Small intestine (tissue), 7 donors: ENCODE measurements at regions not wholly inside any gene's neighbourhood (a gene's known extent, or its start where the extent isn't known, plus 50 kb on each side); places are given as distances from the start of the nearest gene placed in this dataset.

Source experiments
- DNase-seq, 2 donors: peaks; one replicate each; pipeline versions ENCODE4 v3.0.0 to v3.0.0-alpha.2; 2013
- FAIRE-seq: peaks from 2 replicates; lab custom pipeline; 2012; peaks lifted over from hg19 to GRCh38; lab: Jason Lieb, UNC
- H3K27ac ChIP-seq, 3 donors: one replicate each; pipeline ENCODE4 v1.5.1; 2013; ENCODE audit warnings: low read length in 2 of 3, mild to moderate bottlenecking in 2 of 3, control low read depth in 1 of 3, inconsistent platforms in 1 of 3, low read depth in 1 of 3, moderate library complexity in 1 of 3
- H3K27me3 ChIP-seq, 3 donors: one replicate each; pipeline ENCODE4 v1.6.1; 2013; ENCODE audit warnings: low read length in 3 of 3, inconsistent platforms in 1 of 3; ENCODE audit not compliant: control insufficient read depth in 3 of 3, insufficient read depth in 3 of 3
- H3K36me3 ChIP-seq, 3 donors: one replicate each; pipeline ENCODE4 v1.6.1; 2013; ENCODE audit warnings: low read length in 3 of 3, inconsistent platforms in 1 of 3, low read depth in 1 of 3, mild to moderate bottlenecking in 1 of 3, moderate library complexity in 1 of 3; ENCODE audit not compliant: control insufficient read depth in 3 of 3, insufficient read depth in 2 of 3
- H3K4me1 ChIP-seq, 3 donors: one replicate each; pipeline ENCODE4 v1.6.1; 2013; ENCODE audit warnings: low read length in 2 of 3, inconsistent platforms in 1 of 3, low read depth in 1 of 3, mild to moderate bottlenecking in 1 of 3, moderate library complexity in 1 of 3; ENCODE audit not compliant: control insufficient read depth in 3 of 3, insufficient read depth in 2 of 3
- H3K4me3 ChIP-seq, 3 donors: one replicate each; pipeline ENCODE4 v1.5.1; 2013; ENCODE audit warnings: low read length in 3 of 3, control low read depth in 1 of 3, inconsistent platforms in 1 of 3, low read depth in 1 of 3, mild to moderate bottlenecking in 1 of 3, moderate library complexity in 1 of 3
- H3K9me3 ChIP-seq, 2 donors: one replicate each; pipeline ENCODE4 v1.6.1; 2013; ENCODE audit warnings: low read depth in 1 of 2, low read length in 1 of 2; ENCODE audit not compliant: control insufficient read depth in 2 of 2, insufficient read depth in 1 of 2
- WGBS, 3 donors: extraction: QIAGEN DNeasy Blood & Tissue Kit; methylation state at CpG; one replicate each; pipeline ENCODE4 v1.1.7; 2013; 5-methylcytosine and 5-hydroxymethylcytosine counted together
- donor health status: healthy with polysubstance abuse.
- donor health status: control.
- donor health status: control.
- donor health status: Bipolar disorder and iron deficiency.
- donor health status: healthy.

GRCh38 chr15:70274255-70274880 lies 176.7 kb upstream of the TLE3 start:
- WGBS, 3 donors, result 81 to 87% (median 84%) methylated on average over 3 of the region's 3 CpGs
- no peak overlapping the region for H3K4me3 ChIP-seq
- H3K36me3 ChIP-seq, result no peaks in the 10 kb centered on the region
- H3K9me3 ChIP-seq, result no peaks in the 10 kb centered on the region
- no peaks in the 10 kb centered on the region for H3K4me1 ChIP-seq
- no peak for DNase-seq
- FAIRE-seq, result no peak
- H3K27ac ChIP-seq, result no peak overlapping the region
- H3K27me3 ChIP-seq, result peaks cover 0 to 3% (median 0%) of the 10 kb centered on the region in 3 donors

- Histone ChIP-seq H3K4me1 (no peaks in the 10 kb centered on the region), H3K9me3 (no peaks in the 10 kb centered on the region), H3K27ac (no peak overlapping the region), H3K4me3 (no peak overlapping the region), H3K36me3 (no peaks in the 10 kb centered on the region), H3K27me3 (peaks cover 0 to 5% (median 0%) of the 10 kb centered on the region in 3 donors)
- 85 to 94% (median 90%) methylated on average over 3 of the region's 3 CpGs for WGBS, 3 donors
- DNase-seq, result no peak
- FAIRE-seq, result no peak
Observed at GRCh38 chr15:70273808-70274207, 176.1 kb upstream of the TLE3 start.

- FAIRE-seq, result no peak
- DNase-seq, result no peak
- WGBS, 3 donors, result 95 to 97% (median 96%) methylated on average over 10 of the region's 10 CpGs
Observed at GRCh38 chr15:70272565-70273355, 175.0 kb upstream of the TLE3 start.

GRCh38 chr15:70271422-70272088 lies 173.8 kb upstream of the TLE3 start:
- Histone ChIP-seq H3K27me3 (peaks cover 0 to 5% (median 0%) of the 10 kb centered on the region in 3 donors), H3K36me3 (no peaks in the 10 kb centered on the region), H3K4me3 (no peak overlapping the region), H3K9me3 (no peaks in the 10 kb centered on the region), H3K27ac (no peak overlapping the region), H3K4me1 (no peaks in the 10 kb centered on the region)
- 36 to 44% (median 44%) methylated on average over 3 of the region's 3 CpGs for WGBS, 3 donors
- DNase-seq (no peak), FAIRE-seq (no peak)

More at GRCh38 chr15:70272565-70273355, 175.0 kb upstream of the TLE3 start:
- Histone ChIP-seq H3K4me1 (no peaks in the 10 kb centered on the region), H3K27ac (no peak overlapping the region), H3K36me3 (no peaks in the 10 kb centered on the region), H3K27me3 (peaks cover 0 to 5% (median 0%) of the 10 kb centered on the region in 3 donors), H3K9me3 (no peaks in the 10 kb centered on the region), H3K4me3 (no peak overlapping the region)

- H3K27ac ChIP-seq, result no peak overlapping the region
Observed at GRCh38 chr15:70270752-70271111, 173.0 kb upstream of the TLE3 start.

GRCh38 chr15:70269991-70270751 lies 172.5 kb upstream of the TLE3 start:
- DNase-seq (no peak), FAIRE-seq (no peak)
- Histone ChIP-seq H3K36me3 (no peaks in the 10 kb centered on the region), H3K4me3 (no peak overlapping the region), H3K9me3 (no peaks in the 10 kb centered on the region), H3K4me1 (no peaks in the 10 kb centered on the region), H3K27ac (no peak overlapping the region), H3K27me3 (peaks cover 0 to 5% (median 0%) of the 10 kb centered on the region in 3 donors)
- 65 to 74% (median 72%) methylated on average over 10 of the region's 10 CpGs for WGBS, 3 donors

More at GRCh38 chr15:70270752-70271111, 173.0 kb upstream of the TLE3 start:
- DNase-seq, result no peak
- Histone ChIP-seq H3K36me3 (no peaks in the 10 kb centered on the region), H3K27me3 (peaks cover 0 to 5% (median 0%) of the 10 kb centered on the region in 3 donors), H3K4me1 (no peaks in the 10 kb centered on the region), H3K4me3 (no peak overlapping the region), H3K9me3 (no peaks in the 10 kb centered on the region)
- WGBS, 3 donors, result 77 to 89% (median 83%) methylated on average over 8 of the region's 8 CpGs
- FAIRE-seq, result no peak

- no peak for DNase-seq
- H3K4me1 ChIP-seq, result peaks cover 0 to 3% (median 0%) of the 10 kb centered on the region in 3 donors
- FAIRE-seq, result no peak
Observed at GRCh38 chr15:70269311-70269911, 171.7 kb upstream of the TLE3 start.

More at GRCh38 chr15:70269311-70269911, 171.7 kb upstream of the TLE3 start:
- Histone ChIP-seq H3K4me3 (no peak overlapping the region), H3K27me3 (peaks cover 0 to 5% (median 0%) of the 10 kb centered on the region in 3 donors), H3K27ac (no peak overlapping the region), H3K36me3 (no peaks in the 10 kb centered on the region), H3K9me3 (no peaks in the 10 kb centered on the region)
- WGBS, 3 donors, result 90 to 92% (median 91%) methylated on average over 9 of the region's 9 CpGs
